Natural killer cell (primary cell): ENCODE measurements at regions not wholly inside any gene's neighbourhood (a gene's known extent, or its start where the extent isn't known, plus 50 kb on each side); places are given as distances from the start of the nearest gene placed in this dataset.

Experiments
- ATAC-seq, 3 donors: fragments of 150-1000 bp in 2 of 3; fragments of 200-7000 bp in 1 of 3; cut with Tn5 transposase; 1 replicate in 1 of 3; 2 replicates in 2 of 3; pipeline ENCODE4 v1.10.0; 2021; ENCODE audit warnings: mild to moderate bottlenecking in 2 of 3, moderate library complexity in 2 of 3
- DNase-seq, 2 donors: peaks; one replicate each; pipeline versions ENCODE4 v3.0.0 to v3.0.0-alpha.2; 2013 to 2021; ENCODE audit warnings: mixed read lengths in 1 of 2
- H3K27ac ChIP-seq: one replicate; pipeline ENCODE4 v1.5.1; 2013; ENCODE audit warnings: mild to moderate bottlenecking, low read length
- H3K27me3 ChIP-seq: one replicate; pipeline ENCODE4 v1.6.1; 2013; ENCODE audit warnings: low read length; ENCODE audit not compliant: control insufficient read depth, insufficient read depth
- H3K36me3 ChIP-seq: one replicate; pipeline ENCODE4 v1.6.1; 2013; ENCODE audit warnings: low read length; ENCODE audit not compliant: control insufficient read depth, insufficient read depth
- H3K4me1 ChIP-seq: one replicate; pipeline ENCODE4 v1.6.1; 2013; ENCODE audit warnings: low read length; ENCODE audit not compliant: control insufficient read depth, insufficient read depth
- H3K4me3 ChIP-seq: one replicate; pipeline ENCODE4 v1.5.1; 2013; ENCODE audit warnings: low read length
- H3K9me3 ChIP-seq: one replicate; pipeline ENCODE4 v1.6.1; 2013; ENCODE audit warnings: low read length; ENCODE audit not compliant: control insufficient read depth, insufficient read depth
- H3K27ac Mint-ChIP-seq, 2 donors: one replicate each; pipeline ENCODE4 v1.8.0; 2022; ENCODE audit warnings: mild to moderate bottlenecking in 2 of 2, mixed read lengths in 2 of 2, moderate library complexity in 1 of 2
- H3K27me3 Mint-ChIP-seq, 2 donors: one replicate each; pipeline ENCODE4 v1.8.0; 2022; ENCODE audit warnings: low read depth in 2 of 2, mixed read lengths in 2 of 2
- H3K36me3 Mint-ChIP-seq: one replicate; pipeline ENCODE4 v1.8.0; 2022; ENCODE audit warnings: mixed read lengths
- H3K4me1 Mint-ChIP-seq, 2 donors: one replicate each; pipeline ENCODE4 v1.8.0; 2022; ENCODE audit warnings: mixed read lengths in 2 of 2
- H3K4me3 Mint-ChIP-seq: one replicate; pipeline ENCODE4 v1.8.0; 2022; ENCODE audit warnings: mild to moderate bottlenecking, moderate library complexity, mixed read lengths
- H3K9me3 Mint-ChIP-seq, 2 donors: one replicate each; pipeline ENCODE4 v1.8.0; 2022; ENCODE audit warnings: mixed read lengths in 2 of 2
- WGBS: methylation state at CpG from one replicate; pipeline ENCODE4 v1.1.7; 2013; ENCODE audit warnings: missing lambda C conversion rate; ENCODE audit not compliant: insufficient coverage; 5-methylcytosine and 5-hydroxymethylcytosine counted together
- intact Hi-C: fragments of 100-400 bp; cut with micrococcal nuclease; formaldehyde crosslinking; loops from one replicate; pipeline ENCODE4 v1.14.2; 2022
- TF ChIP-seq, protein P1 (sequence below): fragments of 200-600 bp; IDR thresholded peaks from one replicate; pipeline ENCODE4 v1.8.0; 2022; ENCODE audit warnings: antibody characterized with exemption

DNA sequence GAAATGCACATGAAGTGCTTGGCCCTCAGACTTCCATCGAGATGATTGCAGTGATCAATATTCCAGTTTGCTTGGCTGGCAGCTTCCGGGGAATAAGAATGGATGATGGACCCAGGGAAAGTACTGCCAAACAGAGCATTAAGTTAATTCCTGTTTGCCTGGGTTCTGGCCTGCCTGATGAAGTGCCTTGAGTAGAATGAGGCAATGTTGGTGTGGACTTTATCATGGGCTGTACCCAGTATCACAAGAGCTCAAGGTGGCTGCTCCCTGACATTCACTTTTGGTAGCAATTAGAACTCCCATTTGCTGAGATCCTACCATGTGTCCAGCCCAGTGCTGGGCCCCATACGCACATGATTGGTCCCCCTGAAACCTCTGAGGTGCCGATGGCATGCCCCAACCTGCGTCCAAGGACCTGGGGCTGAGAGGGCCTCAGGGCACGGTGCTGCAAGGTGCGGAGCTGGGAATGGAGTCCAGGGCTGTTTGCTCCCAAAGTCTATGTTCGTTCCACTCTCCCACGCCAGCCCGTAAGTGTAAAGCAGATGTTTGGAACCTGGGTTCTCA is 80.7 kb downstream of the SLC25A47 start:
- Histone ChIP-seq H3K36me3 (no peaks in the 10 kb centered on the region), H3K27ac (no peak overlapping the region), H3K27me3 (no peaks in the 10 kb centered on the region), H3K4me3 (no peak overlapping the region), H3K9me3 (no peaks in the 10 kb centered on the region), H3K4me1 (peaks cover 57% of the 10 kb centered on the region)
- Mint-ChIP-seq H3K4me3 (peak overlapping the region; percentile 28), H3K4me1 (peaks cover 69 to 74% of the 10 kb centered on the region in 2 donors), H3K27ac (peak overlapping the region in 1 of 2 donors; percentile 34), H3K9me3 (no peaks in the 10 kb centered on the region), H3K27me3 (peaks cover 7 to 11% of the 10 kb centered on the region in 2 donors), H3K36me3 (no peaks in the 10 kb centered on the region)
- ATAC-seq (no peak), DNase-seq (no peak)
- WGBS: 88% methylated on average over 10 of the region's 10 CpGs
- intact Hi-C loops: no loop called here
- TF ChIP-seq, protein P1, sequence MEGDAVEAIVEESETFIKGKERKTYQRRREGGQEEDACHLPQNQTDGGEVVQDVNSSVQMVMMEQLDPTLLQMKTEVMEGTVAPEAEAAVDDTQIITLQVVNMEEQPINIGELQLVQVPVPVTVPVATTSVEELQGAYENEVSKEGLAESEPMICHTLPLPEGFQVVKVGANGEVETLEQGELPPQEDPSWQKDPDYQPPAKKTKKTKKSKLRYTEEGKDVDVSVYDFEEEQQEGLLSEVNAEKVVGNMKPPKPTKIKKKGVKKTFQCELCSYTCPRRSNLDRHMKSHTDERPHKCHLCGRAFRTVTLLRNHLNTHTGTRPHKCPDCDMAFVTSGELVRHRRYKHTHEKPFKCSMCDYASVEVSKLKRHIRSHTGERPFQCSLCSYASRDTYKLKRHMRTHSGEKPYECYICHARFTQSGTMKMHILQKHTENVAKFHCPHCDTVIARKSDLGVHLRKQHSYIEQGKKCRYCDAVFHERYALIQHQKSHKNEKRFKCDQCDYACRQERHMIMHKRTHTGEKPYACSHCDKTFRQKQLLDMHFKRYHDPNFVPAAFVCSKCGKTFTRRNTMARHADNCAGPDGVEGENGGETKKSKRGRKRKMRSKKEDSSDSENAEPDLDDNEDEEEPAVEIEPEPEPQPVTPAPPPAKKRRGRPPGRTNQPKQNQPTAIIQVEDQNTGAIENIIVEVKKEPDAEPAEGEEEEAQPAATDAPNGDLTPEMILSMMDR: no peak

DNA sequence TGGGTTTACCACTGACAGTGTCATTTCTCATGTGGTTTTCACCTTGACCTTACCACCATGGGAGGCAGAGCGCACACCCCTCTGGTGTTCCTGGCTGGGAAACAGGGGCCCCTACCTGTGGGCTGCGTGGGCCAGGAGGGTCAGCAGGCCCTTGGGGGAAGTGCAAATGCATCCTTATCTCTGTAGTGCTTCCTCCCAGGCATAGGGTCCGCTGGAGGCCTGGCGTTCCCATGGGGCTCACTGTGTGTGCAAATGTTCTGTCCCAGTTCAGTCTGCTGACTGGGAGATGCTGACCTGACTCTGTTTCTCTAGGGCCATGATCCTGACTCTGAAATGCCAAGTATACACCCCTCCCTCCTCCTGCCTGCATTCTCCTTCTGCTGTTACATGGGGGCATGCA is 81.3 kb downstream of the SLC25A47 start:
- Histone ChIP-seq H3K27me3 (no peaks in the 10 kb centered on the region), H3K36me3 (no peaks in the 10 kb centered on the region), H3K27ac (no peak overlapping the region), H3K4me3 (no peak overlapping the region), H3K4me1 (peaks cover 61% of the 10 kb centered on the region), H3K9me3 (no peaks in the 10 kb centered on the region)
- no peaks in the 10 kb centered on the region for H3K36me3 Mint-ChIP-seq
- ATAC-seq (no peak), DNase-seq (no peak)
- TF ChIP-seq, protein P1: no peak
- 47% methylated on average over 4 of the region's 4 CpGs for WGBS
- H3K27ac Mint-ChIP-seq: peak overlapping the region in 1 of 2 donors; percentile 79
- no peaks in the 10 kb centered on the region for H3K9me3 Mint-ChIP-seq
- no peak overlapping the region for H3K4me3 Mint-ChIP-seq
- intact Hi-C loops: no loop called here
- peaks cover 3 to 11% of the 10 kb centered on the region in 2 donors for H3K27me3 Mint-ChIP-seq
- H3K4me1 Mint-ChIP-seq: peaks cover 64 to 74% of the 10 kb centered on the region in 2 donors

DNA sequence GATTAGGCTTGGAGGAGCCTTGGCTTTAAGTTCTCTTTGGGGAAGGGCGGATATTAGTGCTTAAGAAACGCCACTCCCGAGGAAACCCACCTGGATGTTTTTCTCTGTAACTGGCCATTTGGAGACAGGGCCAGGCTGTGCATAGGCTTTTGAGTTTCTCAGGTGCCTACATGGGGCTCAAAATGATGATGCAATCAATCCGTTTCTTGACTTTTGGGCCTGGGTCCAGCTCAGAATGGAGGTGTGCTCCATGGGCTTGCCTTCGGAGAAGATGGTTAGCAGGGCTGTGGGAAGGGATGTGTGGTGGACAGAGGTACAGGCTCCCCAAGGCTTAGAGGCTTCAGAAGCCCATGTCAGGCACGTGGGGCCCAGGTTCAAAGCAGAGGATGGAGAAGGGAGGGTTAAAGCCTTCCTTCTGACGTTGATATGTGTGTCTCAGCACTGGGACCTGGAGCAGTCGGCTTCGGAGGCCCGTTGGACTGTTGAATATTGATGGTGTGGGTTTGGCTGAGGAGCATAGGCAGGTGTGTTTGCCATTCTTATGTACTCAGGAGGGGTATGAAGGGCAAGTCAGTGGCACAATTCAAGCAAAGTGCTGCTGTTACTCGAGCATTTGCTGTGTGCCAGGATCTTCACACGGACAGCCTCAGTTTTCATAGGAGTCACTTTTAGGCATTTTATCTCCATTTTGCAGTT is 82.8 kb downstream of the SLC25A47 start:
- no peaks in the 10 kb centered on the region for H3K36me3 ChIP-seq
- peaks cover 58% of the 10 kb centered on the region for H3K4me1 ChIP-seq
- Mint-ChIP-seq H3K36me3 (no peaks in the 10 kb centered on the region), H3K4me1 (peaks cover 57 to 69% of the 10 kb centered on the region in 2 donors), H3K9me3 (no peaks in the 10 kb centered on the region), H3K4me3 (peak overlapping the region; percentile 75), H3K27ac (peak overlapping the region; percentile 79 to 86), H3K27me3 (peaks cover 2 to 11% of the 10 kb centered on the region in 2 donors)
- ATAC-seq (no peak), DNase-seq (no peak)
- intact Hi-C loops: no loop called here
- no peaks in the 10 kb centered on the region for H3K9me3 ChIP-seq
- WGBS: 93% methylated on average over 12 of the region's 12 CpGs
- H3K27me3 ChIP-seq: no peaks in the 10 kb centered on the region
- TF ChIP-seq, protein P1: no peak
- no peak overlapping the region for H3K4me3 ChIP-seq
- H3K27ac ChIP-seq: peak overlapping the region; percentile 62
